ENCODE measurements at regions not wholly inside any gene's neighbourhood (a gene's known extent, or its start where the extent isn't known, plus 50 kb on each side); places are given as distances from the start of the nearest gene placed in this dataset.

DNA sequence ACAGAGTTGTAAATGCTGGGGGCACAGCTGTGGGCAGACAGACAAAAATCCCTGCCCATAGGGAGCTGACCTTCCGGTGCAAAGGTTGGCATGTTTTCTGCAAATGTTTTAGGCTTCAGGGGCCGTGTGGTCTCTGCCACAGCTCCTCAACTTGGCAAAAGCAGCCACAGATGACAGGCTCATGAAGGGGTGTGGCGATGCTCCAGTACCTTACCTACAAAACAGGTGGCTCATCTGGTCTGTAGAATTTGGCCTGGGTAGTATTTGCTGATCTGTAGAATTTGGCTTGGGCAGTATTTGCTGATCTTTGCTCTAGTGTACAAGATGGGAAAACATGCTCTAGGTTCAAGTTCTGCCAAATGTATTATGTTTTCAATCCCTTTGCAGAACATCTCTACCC, 283.9 kb downstream of the GADD45G start:
- TF ChIP-seq YY1 (IDR thresholded peaks at IDR 0.05; ENCODE audit: insufficient read depth, insufficient read length) (no peak), SUZ12 (IDR thresholded peaks at IDR 0.05; ENCODE audit: extremely low read depth, insufficient read depth, insufficient read length) (no peak), ZNF274 (IDR thresholded peaks at IDR 0.05; ENCODE audit: low read depth, low read length) (no peak)
